ENCODE measurements at regions not wholly inside any gene's neighbourhood (a gene's known extent, or its start where the extent isn't known, plus 50 kb on each side); places are given as distances from the start of the nearest gene placed in this dataset.

DNA sequence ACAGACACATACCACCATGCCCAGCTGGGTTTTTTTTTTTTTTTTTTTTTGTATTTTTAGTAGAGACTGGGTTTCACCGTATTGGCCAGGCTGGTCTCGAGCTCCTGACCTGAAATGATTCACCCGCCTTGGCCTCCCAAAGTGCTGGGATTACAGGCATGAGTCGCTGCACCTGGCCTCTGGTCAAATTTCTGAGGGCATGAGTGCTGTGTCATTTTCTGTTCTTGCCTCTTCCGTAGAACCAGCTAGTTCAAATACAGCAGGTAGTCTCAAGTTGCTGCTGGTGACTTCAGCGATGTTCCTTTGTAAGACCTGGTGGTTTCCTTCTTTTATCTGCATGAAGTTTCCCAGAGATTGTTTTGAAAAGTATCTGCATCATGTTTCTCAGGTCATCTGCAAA, 134.8 kb upstream of the SHH start:
- TF ChIP-seq, protein P1, sequence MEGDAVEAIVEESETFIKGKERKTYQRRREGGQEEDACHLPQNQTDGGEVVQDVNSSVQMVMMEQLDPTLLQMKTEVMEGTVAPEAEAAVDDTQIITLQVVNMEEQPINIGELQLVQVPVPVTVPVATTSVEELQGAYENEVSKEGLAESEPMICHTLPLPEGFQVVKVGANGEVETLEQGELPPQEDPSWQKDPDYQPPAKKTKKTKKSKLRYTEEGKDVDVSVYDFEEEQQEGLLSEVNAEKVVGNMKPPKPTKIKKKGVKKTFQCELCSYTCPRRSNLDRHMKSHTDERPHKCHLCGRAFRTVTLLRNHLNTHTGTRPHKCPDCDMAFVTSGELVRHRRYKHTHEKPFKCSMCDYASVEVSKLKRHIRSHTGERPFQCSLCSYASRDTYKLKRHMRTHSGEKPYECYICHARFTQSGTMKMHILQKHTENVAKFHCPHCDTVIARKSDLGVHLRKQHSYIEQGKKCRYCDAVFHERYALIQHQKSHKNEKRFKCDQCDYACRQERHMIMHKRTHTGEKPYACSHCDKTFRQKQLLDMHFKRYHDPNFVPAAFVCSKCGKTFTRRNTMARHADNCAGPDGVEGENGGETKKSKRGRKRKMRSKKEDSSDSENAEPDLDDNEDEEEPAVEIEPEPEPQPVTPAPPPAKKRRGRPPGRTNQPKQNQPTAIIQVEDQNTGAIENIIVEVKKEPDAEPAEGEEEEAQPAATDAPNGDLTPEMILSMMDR (IDR thresholded peaks at IDR 0.05; ENCODE audit: control extremely low read depth, extremely low read depth, low read depth, missing control alignments): no peak
- DNase-seq (ENCODE audit: extremely low spot score): no peak
- POLR2A ChIA-PET: no interaction called here
- CTCF ChIA-PET: no interaction called here

DNA sequence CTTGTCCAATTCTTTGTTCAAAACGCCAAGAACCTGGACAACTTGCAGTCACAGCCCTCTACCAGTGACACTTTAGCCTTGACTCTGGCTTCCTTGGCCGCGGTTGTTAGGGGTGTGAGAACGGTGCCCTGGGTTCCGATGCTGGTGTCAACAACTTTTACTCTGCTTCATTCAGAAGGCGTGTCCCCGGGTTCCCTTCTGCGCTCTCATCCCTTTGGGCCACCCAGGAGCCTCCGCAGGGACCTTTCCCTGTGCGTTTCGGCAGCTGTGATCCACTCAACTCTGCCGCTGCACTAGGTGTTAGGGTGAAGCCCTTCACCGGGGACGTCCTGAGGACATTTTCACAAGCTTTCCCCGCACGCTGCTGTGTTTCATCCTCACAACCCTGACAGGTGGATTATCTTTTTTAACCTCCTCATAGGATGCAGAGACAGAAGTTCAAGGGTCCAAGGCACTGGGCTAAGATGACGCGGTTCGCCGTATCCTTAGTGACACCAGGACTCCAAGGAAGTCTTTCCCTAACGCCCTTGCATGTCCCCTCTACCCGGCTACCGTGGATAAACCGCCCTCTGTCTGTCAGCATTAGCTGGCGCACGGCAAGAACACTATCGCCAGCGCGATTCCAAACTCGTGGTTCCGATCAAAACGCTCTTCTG, 133.5 kb upstream of the SHH start:
- CTCF ChIA-PET: no interaction called here
- no peak for DNase-seq (ENCODE audit: extremely low spot score)
- POLR2A ChIA-PET: no interaction called here
- TF ChIP-seq, protein P1 (IDR thresholded peaks at IDR 0.05; ENCODE audit: control extremely low read depth, extremely low read depth, low read depth, missing control alignments): no peak

DNA sequence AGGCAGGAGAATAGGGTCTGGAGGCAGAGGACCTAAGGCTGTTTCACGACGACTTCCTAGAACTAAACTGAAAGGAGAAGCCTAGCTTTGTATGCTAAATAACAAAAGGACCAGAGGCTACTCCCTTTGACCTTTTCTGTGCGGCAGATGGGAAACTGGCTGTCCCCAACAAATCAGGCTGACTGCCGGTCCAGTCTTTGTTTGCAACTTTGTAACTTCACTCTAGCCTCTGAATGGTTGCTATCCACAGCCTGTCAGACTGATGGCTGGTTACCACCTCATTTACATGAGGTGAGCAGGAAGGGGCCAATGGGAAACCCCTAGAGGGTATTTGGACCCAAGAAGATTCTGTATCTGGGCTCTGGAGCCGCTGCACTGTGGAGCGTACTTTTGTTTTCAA, 132.6 kb upstream of the SHH start:
- ChIA-PET CTCF (no interaction called here), POLR2A (no interaction called here)
- no peak for DNase-seq (ENCODE audit: extremely low spot score)
- TF ChIP-seq, protein P1 (IDR thresholded peaks at IDR 0.05; ENCODE audit: control extremely low read depth, extremely low read depth, low read depth, missing control alignments): no peak

DNA sequence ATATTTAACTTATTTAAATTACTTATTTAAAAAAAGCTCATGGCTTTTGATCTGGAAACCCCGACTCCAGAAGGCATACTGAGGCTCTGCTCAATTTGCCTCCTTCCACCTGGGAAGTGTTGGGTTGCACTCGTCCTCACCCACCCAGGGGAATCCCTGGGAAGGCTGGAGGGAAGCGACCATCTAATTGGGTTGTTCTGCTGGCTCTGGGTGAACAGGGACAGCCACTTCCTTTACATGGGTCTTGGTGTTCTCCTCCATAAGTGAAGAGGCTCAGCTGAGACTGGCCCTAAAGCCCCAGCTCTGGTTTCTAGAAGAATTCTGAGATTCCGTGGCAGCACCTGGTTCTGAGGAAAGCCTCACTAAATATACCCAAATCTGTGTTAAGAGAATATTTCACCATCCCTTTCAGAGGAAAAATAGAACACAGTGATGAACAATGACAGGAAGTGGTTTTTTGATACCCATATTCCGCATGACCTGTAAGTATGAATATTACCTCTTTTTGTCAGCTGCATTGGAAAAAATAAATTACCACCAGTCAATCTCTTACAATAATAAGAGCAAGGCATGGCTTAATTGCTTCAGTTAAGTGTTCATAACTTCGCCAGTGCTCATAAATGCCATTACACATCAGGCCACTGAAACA, 131.1 kb upstream of the SHH start:
- no peak for DNase-seq (ENCODE audit: extremely low spot score)
- POLR2A ChIA-PET: no interaction called here
- TF ChIP-seq, protein P1 (IDR thresholded peaks at IDR 0.05; ENCODE audit: control extremely low read depth, extremely low read depth, low read depth, missing control alignments): no peak
- CTCF ChIA-PET: no interaction called here

DNA sequence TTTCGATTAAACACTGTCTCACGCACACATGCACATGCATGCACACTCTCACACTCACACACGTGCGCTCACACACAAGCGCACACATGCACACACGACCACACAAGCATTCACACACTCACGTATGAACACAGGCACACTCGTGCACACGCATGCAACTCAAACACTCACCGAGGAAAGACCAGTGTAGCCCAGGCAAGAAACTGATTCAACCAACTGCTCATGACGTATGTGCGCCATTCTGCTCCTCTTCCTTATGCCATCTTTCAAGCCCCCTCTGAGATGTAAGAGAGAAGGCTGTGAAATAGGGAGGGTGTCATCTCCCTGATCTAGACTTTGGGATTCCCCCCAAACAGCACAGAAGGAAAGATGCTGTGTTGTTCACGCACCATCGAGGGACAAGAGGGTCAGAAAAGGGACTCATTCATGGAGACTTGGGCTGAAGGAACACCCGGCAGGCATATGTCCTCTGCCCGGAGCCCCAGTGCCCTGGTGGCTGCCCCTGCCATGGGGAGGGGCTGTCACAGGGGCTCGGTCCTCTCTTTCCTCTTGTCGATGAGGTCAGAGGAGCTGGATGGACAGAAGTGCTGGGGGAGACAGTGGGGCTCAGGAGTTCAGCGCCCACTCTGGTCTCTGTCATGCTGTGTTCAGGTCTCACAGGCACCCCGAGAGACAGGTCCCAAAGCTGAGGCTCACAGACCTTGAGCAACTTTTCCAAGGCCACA, 130.1 kb upstream of the SHH start:
- ChIA-PET POLR2A (no interaction called here), CTCF (no interaction called here)
- no peak for DNase-seq (ENCODE audit: extremely low spot score)
- TF ChIP-seq, protein P1 (IDR thresholded peaks at IDR 0.05; ENCODE audit: control extremely low read depth, extremely low read depth, low read depth, missing control alignments): no peak

DNA sequence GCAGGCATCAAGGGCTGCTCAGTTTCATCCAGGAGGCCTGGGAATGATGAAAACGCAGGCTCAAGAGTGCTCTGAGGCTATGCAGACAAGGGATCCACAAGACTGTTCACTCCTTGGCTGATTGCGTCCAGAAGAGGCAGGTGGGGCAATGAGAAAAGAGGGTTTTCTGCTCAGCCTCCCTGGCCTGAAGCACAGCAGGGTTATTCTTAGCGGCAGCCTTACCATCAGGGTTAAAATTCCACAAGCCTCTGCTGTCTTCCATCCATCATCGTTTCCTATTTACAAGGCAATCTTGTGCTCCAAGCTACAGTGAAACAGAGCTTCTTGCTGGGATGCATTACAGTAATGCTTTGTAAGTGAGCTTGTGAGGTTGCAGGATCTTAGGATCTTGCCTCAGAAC, 129.4 kb upstream of the SHH start:
- POLR2A ChIA-PET: no interaction called here
- DNase-seq (ENCODE audit: extremely low spot score): no peak

More for the DNA sequence above, 129.4 kb upstream of the SHH start:
- TF ChIP-seq, protein P1 (IDR thresholded peaks at IDR 0.05; ENCODE audit: control extremely low read depth, extremely low read depth, low read depth, missing control alignments): no peak
- CTCF ChIA-PET: no interaction called here
